WTC11 (cell line): ENCODE measurements at regions not wholly inside any gene's neighbourhood (a gene's known extent, or its start where the extent isn't known, plus 50 kb on each side); places are given as distances from the start of the nearest gene placed in this dataset.

Experiments used
- ATAC-seq: fragments of 200-7000 bp; cut with Tn5 transposase; 2 replicates; pipeline ENCODE4 v1.10.0; 2021; ENCODE audit warnings: mild to moderate bottlenecking, moderate library complexity
- CTCF ChIA-PET: fragments of 300-600 bp; sonication (Branson Sonifier 250); formaldehyde crosslinking; loops from one replicate; lab custom pipeline; 2021; ENCODE audit warnings: antibody characterized with exemption; lab: Charles Lee
- POLR2A ChIA-PET: fragments of 350-600 bp; sonication (Branson Sonifier 250); formaldehyde crosslinking; loops from one replicate; lab custom pipeline; 2021; ENCODE audit warnings: antibody characterized with exemption; lab: Charles Lee
- DNase-seq: peaks from one replicate; pipeline ENCODE4 v3.0.0; 2021; ENCODE audit warnings: low spot score
- H3K27ac Mint-ChIP-seq: 2 replicates; pipeline ENCODE4 v1.8.0; 2021; ENCODE audit warnings: mixed read lengths
- H3K27me3 Mint-ChIP-seq: 2 replicates; pipeline ENCODE4 v1.8.0; 2021; ENCODE audit warnings: low read depth, mild to moderate bottlenecking, moderate library complexity, mixed read lengths
- H3K36me3 Mint-ChIP-seq: 2 replicates; pipeline ENCODE4 v1.8.0; 2021; ENCODE audit warnings: mixed read lengths
- H3K4me1 Mint-ChIP-seq: 2 replicates; pipeline ENCODE4 v1.8.0; 2022; ENCODE audit warnings: mixed read lengths
- H3K4me3 Mint-ChIP-seq: 2 replicates; pipeline ENCODE4 v1.8.0; 2021; ENCODE audit warnings: mild to moderate bottlenecking, moderate library complexity, mixed read lengths
- H3K9me3 Mint-ChIP-seq: 2 replicates; pipeline ENCODE4 v1.8.0; 2021; ENCODE audit warnings: mixed read lengths
- ELF4 ChIP-seq: sonication (generic); formaldehyde crosslinking; IDR thresholded peaks from 2 replicates; pipeline ENCODE4 v1.8.1; 2022; ENCODE audit warnings: low read depth, mild to moderate bottlenecking, moderate library complexity, missing genetic modification reagents
- EMX1 ChIP-seq: fragments of 250-450 bp; sonication (Bioruptor Pico); IDR thresholded peaks from 2 replicates; pipeline ENCODE4 v1.8.0; 2021; ENCODE audit warnings: mild to moderate bottlenecking
- ETV6 ChIP-seq: sonication (generic); formaldehyde crosslinking; IDR thresholded peaks from 2 replicates; pipeline ENCODE4 v1.8.1; 2022; ENCODE audit warnings: mild to moderate bottlenecking, missing genetic modification reagents
- HMGA2 ChIP-seq: fragments of 250-450 bp; sonication (Bioruptor Pico); IDR thresholded peaks from 2 replicates; pipeline ENCODE4 v1.4.0; 2021; ENCODE audit warnings: mild to moderate bottlenecking, moderate library complexity
- JUN ChIP-seq: sonication (generic); formaldehyde crosslinking; IDR thresholded peaks from 2 replicates; pipeline ENCODE4 v1.8.0; 2023; ENCODE audit warnings: mild to moderate bottlenecking, missing genetic modification reagents
- MYBL2 ChIP-seq: sonication (generic); formaldehyde crosslinking; IDR thresholded peaks from 2 replicates; pipeline ENCODE4 v1.8.1; 2023; ENCODE audit warnings: mild to moderate bottlenecking, moderate library complexity, missing genetic modification reagents
- PRRX2 ChIP-seq: fragments of 250-450 bp; sonication (Bioruptor Pico); IDR thresholded peaks from 2 replicates; pipeline ENCODE4 v1.8.0; 2021; ENCODE audit warnings: mild to moderate bottlenecking
- RORB ChIP-seq: fragments of 250-450 bp; sonication (Bioruptor Pico); IDR thresholded peaks from 2 replicates; pipeline ENCODE4 v1.9.0; 2021; ENCODE audit warnings: mild to moderate bottlenecking
- TCF7 ChIP-seq: sonication (generic); formaldehyde crosslinking; IDR thresholded peaks from 2 replicates; pipeline ENCODE4 v1.8.0; 2022; ENCODE audit warnings: mild to moderate bottlenecking, low read depth, missing genetic modification reagents, moderate library complexity
- ZNF671 ChIP-seq: fragments of 250-450 bp; sonication (Bioruptor Pico); IDR thresholded peaks from 2 replicates; pipeline ENCODE4 v1.8.0; 2021; ENCODE audit warnings: mild to moderate bottlenecking
- TF ChIP-seq, protein P1 (sequence below): sonication (generic); formaldehyde crosslinking; IDR thresholded peaks from 2 replicates; pipeline ENCODE4 v1.8.1; 2022; ENCODE audit warnings: low read depth, mild to moderate bottlenecking, moderate library complexity, missing genetic modification reagents, borderline replicate concordance
- TF ChIP-seq, protein P2 (sequence below): sonication (generic); formaldehyde crosslinking; IDR thresholded peaks from 2 replicates; pipeline ENCODE4 v1.8.1; 2023; ENCODE audit warnings: mild to moderate bottlenecking, missing genetic modification reagents, moderate library complexity
- TF ChIP-seq, protein P3 (sequence below): sonication (generic); formaldehyde crosslinking; IDR thresholded peaks from 2 replicates; pipeline ENCODE4 v1.8.1; 2023; ENCODE audit warnings: mild to moderate bottlenecking, missing genetic modification reagents, moderate library complexity
- TF ChIP-seq, protein P4 (sequence below): fragments of 250-450 bp; sonication (Bioruptor Pico); IDR thresholded peaks from 2 replicates; pipeline ENCODE4 v1.9.0; 2021; ENCODE audit warnings: mild to moderate bottlenecking
- TF ChIP-seq, protein P5 (sequence below): sonication (generic); formaldehyde crosslinking; IDR thresholded peaks from 2 replicates; pipeline ENCODE4 v1.8.1; 2022; ENCODE audit warnings: mild to moderate bottlenecking, missing genetic modification reagents, moderate library complexity, borderline replicate concordance
- TF ChIP-seq, protein P6 (sequence below): sonication (generic); formaldehyde crosslinking; IDR thresholded peaks from 2 replicates; pipeline ENCODE4 v1.8.0; 2022; ENCODE audit warnings: mild to moderate bottlenecking, missing genetic modification reagents
- TF ChIP-seq, protein P7 (sequence below): sonication (generic); formaldehyde crosslinking; IDR thresholded peaks from 2 replicates; pipeline ENCODE4 v1.8.1; 2022; ENCODE audit warnings: low read depth, missing genetic modification reagents, borderline replicate concordance

DNA sequence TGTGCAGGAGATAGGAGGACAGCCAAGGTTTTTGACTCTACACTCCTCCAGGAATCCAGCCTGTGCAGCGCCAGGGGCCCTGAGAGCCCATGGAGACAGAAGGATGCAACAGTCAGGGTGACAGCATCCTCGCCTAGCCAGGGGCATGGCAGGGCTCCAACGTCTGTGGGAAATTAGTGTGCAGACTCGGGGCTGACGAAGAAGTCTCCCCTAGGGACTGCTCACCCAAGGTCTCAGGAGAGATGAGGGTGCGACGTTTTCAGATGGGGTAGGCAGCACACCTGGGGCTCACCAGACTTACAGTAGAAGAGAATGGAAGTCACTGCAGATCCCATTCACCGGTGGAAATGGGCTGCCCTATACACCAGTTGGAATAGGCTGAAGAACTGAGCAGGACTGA is 241.7 kb downstream of the SETD4 start:
- CTCF ChIA-PET: no interaction called here
- no peak for TF ChIP-seq MYBL2 (CRISPR knock-in tag)
- no peak for TF ChIP-seq PRRX2 (CRISPR knock-in tag)
- TF ChIP-seq, protein P1, sequence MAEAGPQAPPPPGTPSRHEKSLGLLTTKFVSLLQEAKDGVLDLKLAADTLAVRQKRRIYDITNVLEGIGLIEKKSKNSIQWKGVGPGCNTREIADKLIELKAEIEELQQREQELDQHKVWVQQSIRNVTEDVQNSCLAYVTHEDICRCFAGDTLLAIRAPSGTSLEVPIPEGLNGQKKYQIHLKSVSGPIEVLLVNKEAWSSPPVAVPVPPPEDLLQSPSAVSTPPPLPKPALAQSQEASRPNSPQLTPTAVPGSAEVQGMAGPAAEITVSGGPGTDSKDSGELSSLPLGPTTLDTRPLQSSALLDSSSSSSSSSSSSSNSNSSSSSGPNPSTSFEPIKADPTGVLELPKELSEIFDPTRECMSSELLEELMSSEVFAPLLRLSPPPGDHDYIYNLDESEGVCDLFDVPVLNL (CRISPR knock-in tag): no peak
- TF ChIP-seq, protein P2, sequence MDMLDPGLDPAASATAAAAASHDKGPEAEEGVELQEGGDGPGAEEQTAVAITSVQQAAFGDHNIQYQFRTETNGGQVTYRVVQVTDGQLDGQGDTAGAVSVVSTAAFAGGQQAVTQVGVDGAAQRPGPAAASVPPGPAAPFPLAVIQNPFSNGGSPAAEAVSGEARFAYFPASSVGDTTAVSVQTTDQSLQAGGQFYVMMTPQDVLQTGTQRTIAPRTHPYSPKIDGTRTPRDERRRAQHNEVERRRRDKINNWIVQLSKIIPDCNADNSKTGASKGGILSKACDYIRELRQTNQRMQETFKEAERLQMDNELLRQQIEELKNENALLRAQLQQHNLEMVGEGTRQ: no peak
- TF ChIP-seq RORB (CRISPR knock-in tag): no peak
- TF ChIP-seq JUN (CRISPR knock-in tag): no peak
- TF ChIP-seq EMX1 (CRISPR knock-in tag): no peak
- TF ChIP-seq HMGA2 (CRISPR knock-in tag): no peak
- TF ChIP-seq, protein P3, sequence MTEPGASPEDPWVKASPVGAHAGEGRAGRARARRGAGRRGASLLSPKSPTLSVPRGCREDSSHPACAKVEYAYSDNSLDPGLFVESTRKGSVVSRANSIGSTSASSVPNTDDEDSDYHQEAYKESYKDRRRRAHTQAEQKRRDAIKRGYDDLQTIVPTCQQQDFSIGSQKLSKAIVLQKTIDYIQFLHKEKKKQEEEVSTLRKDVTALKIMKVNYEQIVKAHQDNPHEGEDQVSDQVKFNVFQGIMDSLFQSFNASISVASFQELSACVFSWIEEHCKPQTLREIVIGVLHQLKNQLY (CRISPR knock-in tag): no peak
- TF ChIP-seq ZNF671 (CRISPR knock-in tag): no peak
- TF ChIP-seq ELF4 (CRISPR knock-in tag): no peak
- TF ChIP-seq, protein P4, sequence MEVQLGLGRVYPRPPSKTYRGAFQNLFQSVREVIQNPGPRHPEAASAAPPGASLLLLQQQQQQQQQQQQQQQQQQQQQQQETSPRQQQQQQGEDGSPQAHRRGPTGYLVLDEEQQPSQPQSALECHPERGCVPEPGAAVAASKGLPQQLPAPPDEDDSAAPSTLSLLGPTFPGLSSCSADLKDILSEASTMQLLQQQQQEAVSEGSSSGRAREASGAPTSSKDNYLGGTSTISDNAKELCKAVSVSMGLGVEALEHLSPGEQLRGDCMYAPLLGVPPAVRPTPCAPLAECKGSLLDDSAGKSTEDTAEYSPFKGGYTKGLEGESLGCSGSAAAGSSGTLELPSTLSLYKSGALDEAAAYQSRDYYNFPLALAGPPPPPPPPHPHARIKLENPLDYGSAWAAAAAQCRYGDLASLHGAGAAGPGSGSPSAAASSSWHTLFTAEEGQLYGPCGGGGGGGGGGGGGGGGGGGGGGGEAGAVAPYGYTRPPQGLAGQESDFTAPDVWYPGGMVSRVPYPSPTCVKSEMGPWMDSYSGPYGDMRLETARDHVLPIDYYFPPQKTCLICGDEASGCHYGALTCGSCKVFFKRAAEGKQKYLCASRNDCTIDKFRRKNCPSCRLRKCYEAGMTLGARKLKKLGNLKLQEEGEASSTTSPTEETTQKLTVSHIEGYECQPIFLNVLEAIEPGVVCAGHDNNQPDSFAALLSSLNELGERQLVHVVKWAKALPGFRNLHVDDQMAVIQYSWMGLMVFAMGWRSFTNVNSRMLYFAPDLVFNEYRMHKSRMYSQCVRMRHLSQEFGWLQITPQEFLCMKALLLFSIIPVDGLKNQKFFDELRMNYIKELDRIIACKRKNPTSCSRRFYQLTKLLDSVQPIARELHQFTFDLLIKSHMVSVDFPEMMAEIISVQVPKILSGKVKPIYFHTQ (CRISPR knock-in tag): no peak
- TF ChIP-seq ETV6 (CRISPR knock-in tag): no peak
- TF ChIP-seq, protein P5, sequence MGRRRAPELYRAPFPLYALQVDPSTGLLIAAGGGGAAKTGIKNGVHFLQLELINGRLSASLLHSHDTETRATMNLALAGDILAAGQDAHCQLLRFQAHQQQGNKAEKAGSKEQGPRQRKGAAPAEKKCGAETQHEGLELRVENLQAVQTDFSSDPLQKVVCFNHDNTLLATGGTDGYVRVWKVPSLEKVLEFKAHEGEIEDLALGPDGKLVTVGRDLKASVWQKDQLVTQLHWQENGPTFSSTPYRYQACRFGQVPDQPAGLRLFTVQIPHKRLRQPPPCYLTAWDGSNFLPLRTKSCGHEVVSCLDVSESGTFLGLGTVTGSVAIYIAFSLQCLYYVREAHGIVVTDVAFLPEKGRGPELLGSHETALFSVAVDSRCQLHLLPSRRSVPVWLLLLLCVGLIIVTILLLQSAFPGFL (CRISPR knock-in tag): no peak
- TF ChIP-seq TCF7 (CRISPR knock-in tag): no peak
- TF ChIP-seq, protein P6, sequence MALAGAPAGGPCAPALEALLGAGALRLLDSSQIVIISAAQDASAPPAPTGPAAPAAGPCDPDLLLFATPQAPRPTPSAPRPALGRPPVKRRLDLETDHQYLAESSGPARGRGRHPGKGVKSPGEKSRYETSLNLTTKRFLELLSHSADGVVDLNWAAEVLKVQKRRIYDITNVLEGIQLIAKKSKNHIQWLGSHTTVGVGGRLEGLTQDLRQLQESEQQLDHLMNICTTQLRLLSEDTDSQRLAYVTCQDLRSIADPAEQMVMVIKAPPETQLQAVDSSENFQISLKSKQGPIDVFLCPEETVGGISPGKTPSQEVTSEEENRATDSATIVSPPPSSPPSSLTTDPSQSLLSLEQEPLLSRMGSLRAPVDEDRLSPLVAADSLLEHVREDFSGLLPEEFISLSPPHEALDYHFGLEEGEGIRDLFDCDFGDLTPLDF (CRISPR knock-in tag): no peak
- TF ChIP-seq, protein P7, sequence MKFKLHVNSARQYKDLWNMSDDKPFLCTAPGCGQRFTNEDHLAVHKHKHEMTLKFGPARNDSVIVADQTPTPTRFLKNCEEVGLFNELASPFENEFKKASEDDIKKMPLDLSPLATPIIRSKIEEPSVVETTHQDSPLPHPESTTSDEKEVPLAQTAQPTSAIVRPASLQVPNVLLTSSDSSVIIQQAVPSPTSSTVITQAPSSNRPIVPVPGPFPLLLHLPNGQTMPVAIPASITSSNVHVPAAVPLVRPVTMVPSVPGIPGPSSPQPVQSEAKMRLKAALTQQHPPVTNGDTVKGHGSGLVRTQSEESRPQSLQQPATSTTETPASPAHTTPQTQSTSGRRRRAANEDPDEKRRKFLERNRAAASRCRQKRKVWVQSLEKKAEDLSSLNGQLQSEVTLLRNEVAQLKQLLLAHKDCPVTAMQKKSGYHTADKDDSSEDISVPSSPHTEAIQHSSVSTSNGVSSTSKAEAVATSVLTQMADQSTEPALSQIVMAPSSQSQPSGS: no peak
- H3K4me1 Mint-ChIP-seq: peaks cover 5% of the 10 kb centered on the region
- H3K9me3 Mint-ChIP-seq: peaks cover 11% of the 10 kb centered on the region; the same call in 1 of the 2 replicates
- DNase-seq (no peak), ATAC-seq (no peak)
- H3K27me3 Mint-ChIP-seq: no peaks in the 10 kb centered on the region
- no peak overlapping the region for H3K27ac Mint-ChIP-seq
- H3K4me3 Mint-ChIP-seq: no peak overlapping the region
- no peaks in the 10 kb centered on the region for H3K36me3 Mint-ChIP-seq
- POLR2A ChIA-PET: no interaction called here
